ENCODE measurements at regions not wholly inside any gene's neighbourhood (a gene's known extent, or its start where the extent isn't known, plus 50 kb on each side); places are given as distances from the start of the nearest gene placed in this dataset.

DNA sequence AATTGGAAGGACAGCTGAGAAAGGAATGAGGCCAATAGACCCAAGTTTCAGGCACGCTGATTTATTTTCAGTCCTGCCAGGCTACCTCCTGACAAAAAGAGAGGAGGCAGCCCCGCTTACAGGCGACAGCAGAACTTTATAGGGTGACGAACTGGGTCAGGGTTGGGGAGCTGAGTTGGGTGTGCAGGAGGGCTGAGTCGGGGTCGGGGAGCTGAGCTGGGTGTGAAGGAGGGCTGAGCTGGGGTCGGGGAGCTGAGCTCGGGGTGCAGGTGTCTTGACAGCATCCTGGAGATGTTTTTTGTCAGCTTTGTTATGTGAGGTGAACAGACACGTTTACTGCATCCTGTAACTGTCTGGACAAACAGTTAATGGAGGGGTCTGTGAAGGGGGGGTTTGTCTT lies 342.2 kb downstream of the ADCYAP1 start:
- DNase-seq (ENCODE audit: low read depth), result no peak
- TF ChIP-seq, protein P1, sequence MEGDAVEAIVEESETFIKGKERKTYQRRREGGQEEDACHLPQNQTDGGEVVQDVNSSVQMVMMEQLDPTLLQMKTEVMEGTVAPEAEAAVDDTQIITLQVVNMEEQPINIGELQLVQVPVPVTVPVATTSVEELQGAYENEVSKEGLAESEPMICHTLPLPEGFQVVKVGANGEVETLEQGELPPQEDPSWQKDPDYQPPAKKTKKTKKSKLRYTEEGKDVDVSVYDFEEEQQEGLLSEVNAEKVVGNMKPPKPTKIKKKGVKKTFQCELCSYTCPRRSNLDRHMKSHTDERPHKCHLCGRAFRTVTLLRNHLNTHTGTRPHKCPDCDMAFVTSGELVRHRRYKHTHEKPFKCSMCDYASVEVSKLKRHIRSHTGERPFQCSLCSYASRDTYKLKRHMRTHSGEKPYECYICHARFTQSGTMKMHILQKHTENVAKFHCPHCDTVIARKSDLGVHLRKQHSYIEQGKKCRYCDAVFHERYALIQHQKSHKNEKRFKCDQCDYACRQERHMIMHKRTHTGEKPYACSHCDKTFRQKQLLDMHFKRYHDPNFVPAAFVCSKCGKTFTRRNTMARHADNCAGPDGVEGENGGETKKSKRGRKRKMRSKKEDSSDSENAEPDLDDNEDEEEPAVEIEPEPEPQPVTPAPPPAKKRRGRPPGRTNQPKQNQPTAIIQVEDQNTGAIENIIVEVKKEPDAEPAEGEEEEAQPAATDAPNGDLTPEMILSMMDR (IDR thresholded peaks at IDR 0.05; ENCODE audit: insufficient read depth, low read depth, low read length, missing control alignments), result no peak
- H3K4me3 ChIP-seq (ENCODE audit: low read length), result no peak overlapping the region

DNA sequence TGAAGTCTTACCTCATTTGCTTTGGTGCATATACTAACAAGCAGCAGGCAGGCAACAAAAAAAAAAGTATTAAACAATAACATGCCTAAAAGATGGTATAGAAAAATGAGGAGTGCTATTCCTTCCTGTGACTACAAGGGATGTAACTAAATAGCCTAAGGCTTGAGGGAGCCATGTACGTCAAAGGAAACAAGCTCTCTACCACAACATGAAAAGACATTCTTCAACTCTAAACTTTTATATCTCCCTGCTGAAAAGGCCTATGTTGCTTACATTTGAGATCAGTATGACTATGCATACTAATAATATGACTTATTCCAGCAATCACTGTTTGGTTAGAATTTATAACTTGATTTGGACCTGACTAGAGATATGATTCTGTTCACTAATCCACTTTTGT lies 347.9 kb downstream of the ADCYAP1 start:
- TF ChIP-seq, protein P1 (IDR thresholded peaks at IDR 0.05; ENCODE audit: insufficient read depth, low read depth, low read length, missing control alignments), result no peak
- DNase-seq (ENCODE audit: low read depth), result no peak
- no peak overlapping the region for H3K4me3 ChIP-seq (ENCODE audit: low read length)

DNA sequence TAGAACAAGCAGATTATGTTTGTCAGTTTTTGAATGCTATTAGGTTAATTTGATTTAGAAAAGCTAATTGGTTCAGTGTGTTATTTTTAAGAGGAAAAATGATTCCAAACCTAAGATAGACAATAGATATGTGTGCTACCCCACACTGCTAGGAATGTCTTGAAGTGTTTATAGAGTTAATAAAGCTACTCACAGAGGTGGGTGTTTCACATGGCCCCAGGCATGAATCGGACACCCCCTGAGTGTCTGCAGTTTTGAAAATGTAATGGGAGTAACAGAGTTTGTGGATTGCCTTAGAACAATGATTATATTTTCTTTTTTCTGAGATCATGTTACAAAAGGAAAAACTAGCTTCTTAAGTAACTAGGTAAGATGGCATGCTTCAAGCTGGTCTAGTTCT lies 348.3 kb downstream of the ADCYAP1 start:
- TF ChIP-seq, protein P1 (IDR thresholded peaks at IDR 0.05; ENCODE audit: insufficient read depth, low read depth, low read length, missing control alignments), result no peak
- no peak overlapping the region for H3K4me3 ChIP-seq (ENCODE audit: low read length)
- no peak for DNase-seq (ENCODE audit: low read depth)

- no peak for DNase-seq (ENCODE audit: low read depth)
- H3K4me3 ChIP-seq (ENCODE audit: low read length), result no peak overlapping the region
- TF ChIP-seq, protein P1 (IDR thresholded peaks at IDR 0.05; ENCODE audit: insufficient read depth, low read depth, low read length, missing control alignments), result no peak
Measured at GRCh38 chr18:1253827-1254226, 349.2 kb downstream of the ADCYAP1 start.

DNA sequence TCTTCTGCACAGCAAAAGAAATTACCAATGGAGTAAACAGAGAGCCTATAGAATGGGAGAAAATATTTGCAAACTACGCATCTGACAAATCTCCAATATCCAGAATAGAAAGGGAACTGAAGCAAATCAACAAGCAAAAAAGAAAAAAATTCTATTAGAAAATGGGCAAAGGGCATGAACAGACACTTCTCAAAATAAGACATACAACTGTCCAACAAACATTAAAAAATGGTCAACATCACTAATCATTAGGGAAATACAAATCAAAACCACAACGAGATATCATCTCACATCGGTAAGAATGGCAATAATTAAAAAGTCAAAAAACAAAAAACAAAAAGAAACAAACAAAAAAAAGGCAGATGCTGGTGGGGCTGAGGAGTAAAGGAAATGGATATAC lies 356.4 kb downstream of the ADCYAP1 start:
- no peak overlapping the region for H3K4me3 ChIP-seq (ENCODE audit: low read length)
- TF ChIP-seq, protein P1 (IDR thresholded peaks at IDR 0.05; ENCODE audit: insufficient read depth, low read depth, low read length, missing control alignments), result no peak
- no peak for DNase-seq (ENCODE audit: low read depth)

GRCh38 chr18:1267021-1267420 lies 362.4 kb downstream of the ADCYAP1 start:
- TF ChIP-seq, protein P1 (IDR thresholded peaks at IDR 0.05; ENCODE audit: insufficient read depth, low read depth, low read length, missing control alignments), result no peak
- H3K4me3 ChIP-seq (ENCODE audit: low read length), result no peak overlapping the region
- no peak for DNase-seq (ENCODE audit: low read depth)

- H3K4me3 ChIP-seq (ENCODE audit: low read length), result no peak overlapping the region
- peak; percentile 1 for DNase-seq (ENCODE audit: low read depth)
- TF ChIP-seq, protein P1 (IDR thresholded peaks at IDR 0.05; ENCODE audit: insufficient read depth, low read depth, low read length, missing control alignments), result no peak
Measured at GRCh38 chr18:1270081-1270480, 365.4 kb downstream of the ADCYAP1 start.
